AG04450 (cell line): ENCODE measurements at regions not wholly inside any gene's neighbourhood (a gene's known extent, or its start where the extent isn't known, plus 50 kb on each side); places are given as distances from the start of the nearest gene placed in this dataset.

Experiments
- CTCF ChIA-PET: fragments of 300-600, 350-600 bp; formaldehyde crosslinking; extraction: SDS; loops from one replicate; lab custom pipeline; 2022; ENCODE audit warnings: antibody characterized with exemption, inconsistent platforms; lab: Charles Lee
- POLR2A ChIA-PET: fragments of 350-600 bp; formaldehyde crosslinking; extraction: SDS; loops from one replicate; lab custom pipeline; 2021; ENCODE audit warnings: antibody characterized with exemption, inconsistent platforms; lab: Yijun Ruan, JAX
- DNase-seq: peaks from one replicate; pipeline ENCODE4 v3.0.0-alpha.2; 2011; ENCODE audit warnings: low read depth, low spot score
- H3K27ac ChIP-seq: one replicate; pipeline ENCODE4 v1.5.1; 2012; ENCODE audit warnings: low read depth, low read length, control low read depth
- H3K27me3 ChIP-seq: one replicate; pipeline ENCODE4 v1.6.0; 2012; ENCODE audit warnings: low read length; ENCODE audit not compliant: control insufficient read depth, insufficient read depth
- H3K4me3 ChIP-seq: 2 replicates; pipeline ENCODE4 v1.5.1; 2011; ENCODE audit warnings: mild to moderate bottlenecking, low read depth, low read length, control low read depth
- H3K9me3 ChIP-seq: 2 replicates; pipeline ENCODE4 v1.5.1; 2012; ENCODE audit warnings: low read length; ENCODE audit not compliant: control insufficient read depth, insufficient read depth
- TF ChIP-seq, protein P1 (sequence below): IDR thresholded peaks from 2 replicates; pipeline ENCODE4 v1.5.1; 2011; ENCODE audit warnings: low read depth, low read length, control low read depth, inconsistent platforms

DNA sequence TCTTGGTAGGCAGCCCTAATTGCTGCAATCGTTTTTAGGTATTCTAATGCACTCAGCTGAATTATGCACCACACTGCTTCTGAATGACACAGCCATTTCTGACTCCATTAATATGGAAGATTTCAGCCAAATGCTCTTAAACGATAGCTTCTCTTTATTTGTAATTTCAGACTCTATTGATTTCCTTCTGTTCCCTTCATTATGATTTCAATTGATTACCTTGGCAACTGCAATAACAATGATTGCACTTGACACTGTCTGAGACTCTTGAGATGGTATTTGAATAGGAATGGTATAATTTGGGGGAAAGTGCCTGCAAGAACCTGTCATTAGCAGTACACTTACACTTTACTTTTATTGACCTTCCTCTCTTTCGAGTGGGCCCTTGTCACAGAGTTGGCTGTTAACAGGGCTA lies 296.1 kb upstream of the DMAC1 start:
- POLR2A ChIA-PET, result no interaction called here

DNA sequence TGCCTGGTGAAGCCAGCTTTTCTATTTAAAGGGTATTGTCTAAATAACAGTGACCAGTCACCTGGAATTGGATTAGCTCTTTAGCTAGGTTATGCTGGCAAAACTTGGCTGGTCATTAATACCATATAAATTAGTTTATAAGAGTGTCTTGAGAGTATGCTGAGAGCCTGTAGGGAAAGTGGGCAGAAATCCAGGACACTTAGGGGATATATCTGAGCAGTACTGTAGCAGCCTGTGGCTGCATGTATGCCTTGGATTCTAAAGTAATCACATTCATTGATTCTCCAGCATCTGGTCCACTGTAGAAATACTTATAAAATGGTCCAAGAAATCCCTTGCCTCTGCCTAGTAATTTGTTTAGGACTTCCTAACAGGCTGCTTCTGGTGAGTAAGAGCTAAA lies 288.9 kb upstream of the DMAC1 start:
- TF ChIP-seq, protein P1, sequence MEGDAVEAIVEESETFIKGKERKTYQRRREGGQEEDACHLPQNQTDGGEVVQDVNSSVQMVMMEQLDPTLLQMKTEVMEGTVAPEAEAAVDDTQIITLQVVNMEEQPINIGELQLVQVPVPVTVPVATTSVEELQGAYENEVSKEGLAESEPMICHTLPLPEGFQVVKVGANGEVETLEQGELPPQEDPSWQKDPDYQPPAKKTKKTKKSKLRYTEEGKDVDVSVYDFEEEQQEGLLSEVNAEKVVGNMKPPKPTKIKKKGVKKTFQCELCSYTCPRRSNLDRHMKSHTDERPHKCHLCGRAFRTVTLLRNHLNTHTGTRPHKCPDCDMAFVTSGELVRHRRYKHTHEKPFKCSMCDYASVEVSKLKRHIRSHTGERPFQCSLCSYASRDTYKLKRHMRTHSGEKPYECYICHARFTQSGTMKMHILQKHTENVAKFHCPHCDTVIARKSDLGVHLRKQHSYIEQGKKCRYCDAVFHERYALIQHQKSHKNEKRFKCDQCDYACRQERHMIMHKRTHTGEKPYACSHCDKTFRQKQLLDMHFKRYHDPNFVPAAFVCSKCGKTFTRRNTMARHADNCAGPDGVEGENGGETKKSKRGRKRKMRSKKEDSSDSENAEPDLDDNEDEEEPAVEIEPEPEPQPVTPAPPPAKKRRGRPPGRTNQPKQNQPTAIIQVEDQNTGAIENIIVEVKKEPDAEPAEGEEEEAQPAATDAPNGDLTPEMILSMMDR, result no peak
- Histone ChIP-seq H3K27me3 (no peaks in the 10 kb centered on the region), H3K9me3 (peaks cover 20% of the 10 kb centered on the region), H3K4me3 (no peak overlapping the region), H3K27ac (no peak overlapping the region)
- POLR2A ChIA-PET, result no interaction called here
- no peak for DNase-seq
- CTCF ChIA-PET, result no interaction called here

More for the DNA sequence above, 296.1 kb upstream of the DMAC1 start:
- no peak for DNase-seq
- CTCF ChIA-PET, result no interaction called here
- Histone ChIP-seq H3K9me3 (peaks cover 4% of the 10 kb centered on the region; the same call in 1 of the 2 replicates), H3K27me3 (no peaks in the 10 kb centered on the region), H3K27ac (no peak overlapping the region), H3K4me3 (no peak overlapping the region)
- TF ChIP-seq, protein P1, result no peak

DNA sequence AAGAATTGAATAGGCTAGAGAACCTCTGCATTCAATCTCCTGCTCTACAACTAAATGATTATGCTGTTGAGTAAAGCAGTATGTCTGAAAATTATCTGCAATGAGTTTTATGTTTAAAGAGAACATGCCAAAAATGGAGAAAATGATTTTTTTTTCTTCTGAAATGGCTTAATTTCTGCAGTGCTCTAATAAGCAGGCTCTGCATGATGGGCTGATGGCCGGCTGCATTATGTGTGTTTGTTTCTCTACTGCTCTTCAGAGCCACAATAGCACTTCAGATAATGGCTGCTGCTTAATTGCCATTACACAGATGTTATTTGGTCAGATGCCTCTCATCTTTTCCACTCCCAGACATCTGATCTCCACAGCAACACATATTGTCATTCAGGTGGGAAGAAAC lies 286.4 kb upstream of the DMAC1 start:
- ChIA-PET POLR2A (no interaction called here), CTCF (no interaction called here)
- TF ChIP-seq, protein P1, result no peak
- Histone ChIP-seq H3K27ac (no peak overlapping the region), H3K9me3 (peaks cover 20% of the 10 kb centered on the region), H3K27me3 (no peaks in the 10 kb centered on the region), H3K4me3 (no peak overlapping the region)
- DNase-seq, result no peak

DNA sequence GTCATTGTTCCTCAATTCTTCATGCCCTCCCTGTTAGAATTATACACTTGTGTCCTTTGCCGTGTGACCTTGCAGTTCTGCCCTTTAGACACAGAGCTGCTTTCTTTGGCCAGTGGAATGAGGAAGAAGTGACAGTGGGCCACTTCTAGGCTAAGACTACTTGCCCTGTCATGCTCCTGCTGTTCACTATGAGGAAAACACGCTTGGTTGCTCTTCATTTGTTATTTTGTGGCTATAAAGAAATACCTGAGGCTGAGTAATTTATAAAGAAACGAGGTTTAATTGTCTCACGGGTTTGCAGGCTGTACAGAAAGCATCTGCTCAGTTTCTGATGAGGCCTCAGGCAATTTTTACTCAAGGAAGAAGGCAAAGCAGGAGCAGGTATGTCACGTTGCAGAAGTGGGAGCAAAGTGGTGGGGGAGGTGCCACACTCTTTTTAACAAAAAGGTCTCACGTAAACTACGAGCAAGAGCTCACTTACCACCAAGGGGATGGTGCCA lies 279.1 kb upstream of the DMAC1 start:
- POLR2A ChIA-PET, result no interaction called here
- TF ChIP-seq, protein P1, result no peak
- CTCF ChIA-PET, result no interaction called here
- DNase-seq, result no peak
- Histone ChIP-seq H3K27ac (no peak overlapping the region), H3K9me3 (peaks cover 7% of the 10 kb centered on the region; the same call in 1 of the 2 replicates), H3K4me3 (no peak overlapping the region), H3K27me3 (no peaks in the 10 kb centered on the region)

DNA sequence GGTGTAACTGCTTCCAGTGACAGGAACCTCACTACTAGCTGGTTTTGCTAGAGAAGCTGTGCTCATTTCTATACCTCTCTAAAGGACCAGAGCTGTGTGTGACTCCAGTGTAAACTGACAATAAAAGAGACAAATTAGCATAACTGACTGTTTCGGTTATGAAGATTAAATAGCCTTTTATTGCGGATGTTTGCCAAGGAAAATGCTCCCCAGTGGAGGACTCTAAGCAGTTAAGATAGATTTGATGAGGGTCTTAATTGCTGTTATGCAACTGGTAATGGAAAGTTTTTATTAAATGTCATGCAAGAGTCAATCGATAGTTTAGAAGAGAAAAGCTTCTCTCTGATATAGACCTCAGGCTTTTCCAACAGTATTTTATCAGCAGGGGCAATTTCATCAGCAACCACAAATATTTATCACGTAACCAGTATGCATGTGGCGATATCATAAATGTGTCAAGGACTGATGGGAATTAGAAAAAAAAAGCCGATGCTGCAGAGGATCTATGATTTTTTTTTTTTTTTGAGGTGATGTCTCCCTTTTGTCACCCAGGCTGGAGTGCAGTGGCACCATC lies 275.2 kb upstream of the DMAC1 start:
- Histone ChIP-seq H3K9me3 (peaks cover 17% of the 10 kb centered on the region), H3K27ac (no peak overlapping the region), H3K27me3 (no peaks in the 10 kb centered on the region), H3K4me3 (no peak overlapping the region)
- DNase-seq, result no peak
- POLR2A ChIA-PET, result no interaction called here
- TF ChIP-seq, protein P1, result no peak
- CTCF ChIA-PET, result no interaction called here
